Head of caudate nucleus (tissue), 42 donors: ENCODE measurements at regions not wholly inside any gene's neighbourhood (a gene's known extent, or its start where the extent isn't known, plus 50 kb on each side); places are given as distances from the start of the nearest gene placed in this dataset.
A peak's percentile ranks its signal among the peaks of the same experiment; 100 is the strongest.
"Not testable (repeated sequence)": the region's sequence is repeated elsewhere in the genome, so short reads cannot be mapped to it uniquely, and the experiment has no call there.

ENCODE experiments used
- DNase-seq, 42 donors: peaks; one replicate each; pipeline versions ENCODE4 v3.0.0 to v3.0.0-alpha.2; 2020 to 2021; ENCODE audit warnings: mixed read lengths in 7 of 42
- intact Hi-C: fragments of 100-400 bp; cut with DNase I; formaldehyde crosslinking; loops from one replicate; pipeline ENCODE4 v1.15.0; 2022

DNA sequence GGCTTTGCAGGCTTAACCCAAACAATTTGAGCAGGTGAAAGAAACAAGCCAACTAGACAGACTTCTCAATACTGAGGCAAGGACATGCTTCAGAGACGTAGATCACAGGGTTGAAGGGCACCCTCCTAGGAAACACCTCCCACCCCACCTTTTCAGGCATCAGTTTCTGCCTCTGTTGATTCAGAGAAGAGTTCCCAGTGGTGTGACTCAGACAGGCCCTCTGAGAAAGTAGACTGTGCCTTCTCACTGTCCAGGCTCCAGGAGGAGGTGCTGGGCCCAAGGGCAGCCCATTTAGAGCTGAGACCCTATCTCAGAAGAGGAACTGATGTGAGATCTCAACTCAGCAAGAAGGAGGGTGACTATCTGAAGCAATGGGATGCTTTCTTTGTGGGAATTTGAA is 108.1 kb downstream of the FAM50B start:
- no peak for DNase-seq
- intact Hi-C loops, result no loop called here

DNA sequence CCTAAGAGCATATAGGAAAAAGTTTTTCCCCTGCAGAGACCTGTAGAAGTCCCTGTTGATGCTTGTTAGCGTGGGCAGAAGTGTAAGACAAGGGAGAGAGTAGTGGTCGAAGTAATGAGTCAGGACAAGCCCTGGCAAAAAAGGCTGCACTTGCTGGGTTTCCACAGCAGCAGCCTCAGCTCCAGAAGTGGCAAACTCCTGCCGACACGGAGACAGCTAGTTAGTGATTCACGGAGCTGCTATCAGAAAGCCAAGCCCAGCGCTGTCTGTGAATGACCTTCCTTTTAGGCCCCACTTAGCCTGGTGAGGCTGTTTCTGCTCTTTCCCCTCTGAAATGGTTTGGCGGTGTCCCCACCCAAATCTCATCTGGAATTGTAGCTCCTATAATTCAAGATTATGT is 109.1 kb downstream of the FAM50B start:
- intact Hi-C loops, result no loop called here
- DNase-seq, result no peak

DNA sequence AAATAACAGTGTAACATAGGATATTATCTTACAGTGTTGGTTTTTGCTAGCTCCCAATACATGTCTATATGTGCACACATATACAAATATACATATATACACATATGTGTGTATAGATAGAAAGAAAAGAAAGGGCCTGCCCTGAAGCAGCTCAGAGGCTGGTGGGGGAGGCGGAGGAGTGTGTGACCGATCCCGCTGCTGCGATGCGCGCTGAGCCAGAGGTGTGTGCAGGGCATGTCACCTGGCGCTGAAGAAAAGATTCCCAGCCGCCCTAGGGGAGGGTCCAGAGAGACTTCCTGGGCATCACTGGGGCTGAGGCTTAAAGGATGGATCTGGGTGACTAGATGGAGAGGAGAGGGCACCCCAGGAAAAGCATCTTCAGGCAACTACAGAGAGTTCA is 110.2 kb downstream of the FAM50B start:
- DNase-seq, result no peak
- intact Hi-C loops, result no loop called here

DNA sequence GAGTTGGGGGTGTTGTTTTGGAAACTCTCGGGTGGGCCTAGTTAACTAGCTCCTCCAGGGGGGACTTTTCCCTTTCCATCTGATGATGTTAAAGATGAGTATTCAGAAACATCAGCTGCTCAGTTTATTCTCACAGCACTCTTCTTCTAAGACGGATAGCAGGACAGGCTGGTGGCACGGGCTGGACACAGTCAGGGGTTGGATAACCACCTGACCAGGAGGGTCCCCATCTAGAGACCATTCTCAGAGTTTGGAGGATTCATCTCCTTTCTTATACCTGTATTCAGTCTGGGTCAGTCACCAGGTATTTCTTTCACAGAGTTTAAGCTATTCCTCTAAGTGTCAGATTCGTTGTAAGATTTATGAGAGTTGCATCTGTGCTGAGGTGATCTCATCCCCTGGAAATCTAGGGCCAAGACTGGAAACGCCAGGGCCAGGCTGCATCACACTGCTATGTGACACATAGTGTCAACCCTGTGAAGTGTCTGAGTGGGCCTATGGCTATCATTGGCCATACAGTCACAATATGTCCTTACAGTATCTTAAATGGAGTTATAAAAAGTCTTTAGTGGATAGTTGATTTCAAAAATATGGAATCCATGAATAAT is 111.7 kb downstream of the FAM50B start:
- no peak for DNase-seq
- intact Hi-C loops, result no loop called here

DNA sequence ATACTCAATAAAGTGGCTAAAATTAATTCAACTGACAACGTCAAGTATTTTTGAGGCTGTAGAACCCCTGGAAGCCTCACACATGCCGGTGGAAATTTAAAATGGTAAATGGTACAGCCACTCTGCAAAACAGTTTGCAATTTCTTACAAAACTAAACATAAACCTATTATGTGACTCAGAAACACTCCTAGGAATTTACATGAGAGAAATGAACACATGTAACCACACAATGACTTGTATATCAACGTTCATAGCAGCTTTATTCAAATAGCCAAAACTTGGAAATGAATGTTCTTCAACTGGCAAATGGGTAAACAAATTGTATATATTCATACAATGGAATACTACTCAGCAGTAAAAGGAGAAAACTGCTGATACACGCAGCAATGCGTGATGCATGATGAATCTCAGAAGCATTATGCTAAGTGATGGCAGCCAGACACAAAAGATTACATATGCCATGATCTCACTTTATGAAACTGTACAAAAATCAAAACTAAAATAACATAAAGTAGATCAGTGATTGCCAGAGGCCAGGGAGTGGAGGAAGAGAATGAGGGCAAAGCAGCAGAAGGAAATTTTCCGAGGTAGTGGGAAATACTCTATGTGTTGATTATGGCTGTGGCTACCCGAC is 112.5 kb downstream of the FAM50B start:
- DNase-seq, result no peak
- intact Hi-C loops, result no loop called here

DNA sequence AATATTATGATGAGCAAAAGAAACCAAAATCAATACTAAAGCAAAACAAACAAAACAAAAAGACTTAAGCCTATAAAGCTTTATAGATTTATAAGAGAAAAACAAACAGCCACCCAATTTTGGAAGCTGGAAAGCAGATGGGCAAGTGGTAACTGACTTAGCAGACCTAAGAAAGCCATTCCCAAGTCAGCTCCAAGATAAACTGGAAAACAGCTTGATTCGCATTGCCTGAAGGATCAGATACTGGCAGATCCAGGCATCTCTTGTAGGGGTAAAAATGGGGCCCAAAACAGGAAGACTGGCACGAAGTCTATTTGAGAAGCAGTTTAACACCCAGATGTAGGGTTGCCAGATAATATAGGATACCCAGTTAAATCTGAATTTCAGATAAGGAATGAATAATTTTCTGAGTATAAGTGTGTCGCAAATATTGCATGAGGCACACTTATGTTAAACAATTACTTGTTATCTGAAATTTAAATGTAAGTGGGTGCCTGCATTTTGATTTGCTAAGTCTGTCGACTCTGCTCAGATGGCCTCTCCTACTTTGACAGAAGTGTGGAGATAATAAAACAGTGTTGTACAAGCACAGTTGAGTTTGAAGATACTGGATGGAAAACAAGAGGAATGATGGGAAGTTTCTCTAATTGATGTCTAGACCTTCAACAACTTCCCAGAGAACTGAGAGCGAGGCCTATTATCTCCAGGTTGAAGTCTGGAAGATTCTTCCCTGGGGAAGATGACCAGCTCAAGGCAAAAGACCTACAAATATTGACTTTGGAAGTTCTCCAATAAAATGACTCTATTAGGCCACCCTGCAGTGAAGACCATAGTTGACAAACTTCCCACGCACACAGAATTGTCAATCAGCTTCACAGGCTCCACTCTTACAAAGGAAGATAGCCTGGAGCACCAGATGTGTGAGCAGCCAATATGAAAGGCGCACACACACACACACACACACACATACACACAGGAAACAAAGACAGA is 113.4 kb downstream of the FAM50B start:
- no peak for DNase-seq
- intact Hi-C loops, result no loop called here

DNA sequence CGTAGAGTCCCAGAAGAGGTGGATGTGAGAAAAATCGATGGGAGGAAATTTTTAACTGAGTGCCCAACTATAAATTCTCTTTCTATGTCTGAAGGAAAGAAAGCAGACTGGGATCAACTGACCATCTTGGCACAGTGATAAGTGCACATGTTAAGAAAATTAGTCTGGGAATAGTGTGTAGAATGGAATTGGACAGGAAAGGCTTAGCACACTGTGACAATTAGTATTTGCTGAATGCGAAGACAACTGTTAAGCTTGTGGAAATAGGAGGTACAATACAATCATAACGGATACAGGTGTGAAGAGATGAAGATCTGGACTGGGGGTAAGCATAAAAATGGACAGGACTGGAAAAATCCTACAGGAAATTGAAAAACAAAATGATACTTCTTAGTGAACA is 114.3 kb downstream of the FAM50B start:
- intact Hi-C loops, result no loop called here
- no peak for DNase-seq

DNA sequence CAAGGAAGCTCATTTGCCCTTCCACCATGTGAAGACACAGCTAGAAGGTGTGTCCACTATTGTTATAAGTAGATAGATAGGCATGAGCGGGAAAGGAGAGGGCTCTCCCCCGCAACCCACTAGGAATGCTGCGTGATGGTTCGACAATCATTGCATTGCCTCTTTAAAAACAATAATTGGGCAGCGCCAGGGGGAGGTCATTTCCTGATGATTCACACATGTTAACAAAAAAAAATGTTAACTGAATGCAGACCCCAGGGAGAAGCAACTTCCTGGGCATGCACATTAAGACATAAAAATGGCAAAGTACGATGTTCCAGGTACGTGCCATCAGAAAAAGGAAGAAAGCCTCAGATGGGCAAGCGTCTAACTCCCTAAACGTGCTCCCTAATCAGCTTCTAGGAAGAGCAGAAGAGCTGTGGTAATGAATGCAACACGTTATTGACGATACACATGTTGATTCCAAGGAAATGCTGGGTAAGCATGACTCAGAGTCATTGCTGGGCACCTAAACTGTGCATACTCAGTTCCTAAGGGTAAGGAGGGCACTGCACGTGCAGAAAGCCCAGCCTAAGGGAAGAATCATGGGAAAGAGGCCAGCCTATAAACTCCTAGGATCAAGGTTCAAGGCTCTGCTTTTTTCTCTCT is 113.7 kb downstream of the FAM217A start:
- no peak for DNase-seq
- intact Hi-C loops, result no loop called here

DNA sequence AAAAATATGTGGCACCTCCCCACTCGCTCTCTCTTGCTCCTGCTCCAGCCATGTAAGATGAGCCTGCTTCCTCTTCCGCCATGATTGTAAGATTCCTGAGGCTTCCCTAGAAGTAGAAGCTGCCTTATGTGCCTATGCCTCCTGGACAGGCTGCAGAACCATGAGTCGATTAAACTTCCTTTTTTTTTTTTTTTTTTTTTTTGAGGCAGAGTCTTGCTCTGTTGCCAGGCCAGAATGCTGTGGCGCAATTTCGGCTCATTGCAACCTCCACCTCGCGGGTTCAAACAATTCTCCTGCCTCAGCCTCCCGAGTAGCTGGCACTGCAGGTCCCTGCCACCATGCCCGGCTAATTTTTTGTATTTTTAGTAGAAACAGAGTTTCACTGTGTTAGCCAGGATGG is 112.5 kb downstream of the FAM217A start:
- intact Hi-C loops, result no loop called here
- no peak for DNase-seq

DNA sequence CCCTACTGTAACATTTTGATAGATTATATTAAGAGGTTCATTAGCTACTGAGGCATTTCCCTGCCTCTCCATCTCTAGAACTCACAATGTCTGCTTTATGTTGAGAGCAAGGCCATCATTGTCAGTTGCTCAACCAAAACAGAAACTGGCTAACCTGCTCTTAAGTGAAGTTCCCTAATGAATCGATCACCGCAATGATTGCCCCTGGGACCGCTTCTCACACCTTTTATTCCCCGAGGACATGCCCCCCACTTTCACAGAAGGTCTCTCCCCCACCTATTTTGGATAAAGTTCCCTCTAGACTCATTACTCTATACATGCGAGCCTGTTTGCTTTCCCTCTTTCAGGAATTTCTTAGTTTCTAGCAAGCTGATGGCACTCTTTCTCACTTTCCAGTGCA is 108.8 kb downstream of the FAM217A start:
- no peak for DNase-seq

DNA sequence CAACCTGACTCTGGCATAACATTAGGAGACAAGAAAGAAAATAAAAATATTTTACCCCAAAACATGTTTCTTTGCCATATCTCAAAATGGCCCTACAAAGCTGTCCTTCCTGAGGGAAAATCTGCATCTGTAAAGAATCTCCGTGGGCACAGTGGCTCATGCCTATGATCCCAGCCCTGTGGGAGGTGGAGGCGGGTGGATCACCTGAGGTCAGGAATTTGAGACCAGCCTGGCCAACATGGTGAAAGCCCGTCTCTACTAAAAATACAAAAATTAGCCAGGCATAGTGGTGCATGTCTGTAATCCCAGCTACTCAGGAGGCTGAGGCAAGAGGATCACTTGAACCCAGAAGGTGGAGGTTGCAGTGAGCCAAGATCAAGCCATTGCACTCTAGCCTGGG is 105.8 kb downstream of the FAM217A start:
- DNase-seq, intact Hi-C loops: not testable (repeated sequence)

More for the DNA sequence above, 108.8 kb downstream of the FAM217A start:
- intact Hi-C loops, result no loop called here

DNA sequence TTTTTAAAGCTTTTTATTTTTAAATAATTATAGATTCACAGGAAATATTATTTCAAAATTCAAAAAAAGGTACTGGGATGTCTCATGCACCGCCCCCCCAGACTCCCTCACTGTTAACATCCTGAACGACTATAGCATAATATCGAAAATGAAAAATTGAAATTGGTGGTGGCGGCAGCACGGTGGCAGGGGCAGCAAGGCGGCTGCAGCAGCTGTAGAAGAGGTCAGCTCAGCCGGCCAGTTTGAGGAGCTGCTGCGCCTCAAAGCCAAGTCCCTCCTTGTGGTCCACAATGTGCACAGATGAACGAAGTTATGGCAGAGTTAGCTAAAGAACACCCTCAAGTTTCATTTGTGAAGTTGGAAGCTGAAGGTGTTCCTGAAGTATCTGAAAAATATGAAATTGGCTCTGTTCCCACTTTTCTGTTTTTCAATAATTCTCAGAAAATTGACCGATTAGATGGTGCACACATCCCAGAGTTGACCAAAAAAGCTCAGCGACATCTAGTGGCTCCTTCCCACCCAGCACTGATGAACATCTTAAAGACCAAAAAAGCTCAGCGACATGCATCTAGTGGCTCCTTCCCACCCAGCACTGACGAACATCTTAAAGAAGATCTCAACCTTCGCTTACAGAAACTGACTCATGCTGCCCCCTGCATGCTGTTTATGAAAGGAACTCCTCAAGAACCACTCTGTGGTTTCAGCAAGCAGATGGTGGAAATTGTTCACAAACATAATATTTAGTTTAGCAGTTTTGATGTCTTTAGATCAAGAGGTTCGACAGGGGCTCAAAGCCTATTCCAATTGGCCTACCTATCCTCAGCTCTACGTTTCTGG is 100.8 kb downstream of the FAM217A start:
- intact Hi-C loops, result no loop called here
- peak in 38 of 42 donors; percentile 6 to 63 (median 38) for DNase-seq

DNA sequence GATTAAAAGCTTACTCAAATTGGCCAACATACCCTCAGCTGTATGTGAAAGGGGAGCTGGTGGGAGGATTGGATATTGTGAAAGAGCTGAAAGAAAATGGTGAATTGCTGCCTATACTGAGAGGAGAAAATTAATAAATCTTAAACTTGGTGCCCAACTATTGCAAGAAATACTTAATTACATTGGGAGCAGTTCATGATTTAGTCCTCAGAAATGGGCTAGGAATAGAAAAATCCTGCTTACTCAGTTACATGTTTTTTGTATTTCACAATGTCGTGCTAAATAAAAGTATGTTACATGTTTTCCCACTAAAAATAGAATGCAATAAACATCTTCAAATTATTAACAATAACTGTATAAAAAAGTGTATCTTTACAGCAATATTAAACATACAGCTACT is 100.0 kb downstream of the FAM217A start:
- intact Hi-C loops, DNase-seq: not testable (repeated sequence)

DNA sequence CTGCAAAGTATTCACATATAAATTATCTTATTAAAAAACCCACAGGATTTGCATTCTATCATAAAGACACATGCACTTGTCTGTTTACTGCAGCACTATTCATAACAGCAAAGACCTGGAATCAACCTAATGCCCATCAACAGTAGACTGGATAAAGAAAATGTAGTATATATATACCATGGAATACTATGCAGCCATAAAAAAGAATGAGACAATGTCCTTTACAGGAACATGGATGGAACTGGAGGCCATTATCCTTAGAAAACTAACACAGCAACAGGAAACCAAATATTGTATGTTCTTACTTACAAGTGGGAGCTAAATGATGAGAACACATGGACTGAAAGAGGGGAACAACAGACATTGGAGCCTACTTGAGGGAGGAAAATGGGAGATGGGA is 97.0 kb downstream of the FAM217A start:
- no peak for DNase-seq
- intact Hi-C loops, result no loop called here

DNA sequence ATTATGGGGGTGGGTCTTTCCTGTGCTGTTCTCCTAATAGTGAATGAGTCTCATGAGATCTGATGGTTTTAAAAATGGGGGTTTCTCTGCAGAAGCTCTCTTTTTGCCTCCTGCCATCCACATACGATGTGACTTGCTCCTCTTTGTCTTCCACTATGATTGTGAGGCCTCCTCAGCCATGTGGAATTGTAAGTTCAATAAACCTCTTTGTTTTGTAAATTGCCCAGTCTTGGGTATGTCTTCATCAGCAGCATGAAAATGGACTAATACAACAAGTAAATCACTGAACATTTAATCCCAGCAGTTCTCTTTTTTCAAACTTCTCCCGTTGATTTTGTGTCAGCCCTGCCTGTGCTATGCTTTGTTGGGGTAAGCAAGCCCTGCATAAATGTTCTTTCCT is 95.2 kb downstream of the FAM217A start:
- DNase-seq, result no peak
- intact Hi-C loops, result no loop called here

DNA sequence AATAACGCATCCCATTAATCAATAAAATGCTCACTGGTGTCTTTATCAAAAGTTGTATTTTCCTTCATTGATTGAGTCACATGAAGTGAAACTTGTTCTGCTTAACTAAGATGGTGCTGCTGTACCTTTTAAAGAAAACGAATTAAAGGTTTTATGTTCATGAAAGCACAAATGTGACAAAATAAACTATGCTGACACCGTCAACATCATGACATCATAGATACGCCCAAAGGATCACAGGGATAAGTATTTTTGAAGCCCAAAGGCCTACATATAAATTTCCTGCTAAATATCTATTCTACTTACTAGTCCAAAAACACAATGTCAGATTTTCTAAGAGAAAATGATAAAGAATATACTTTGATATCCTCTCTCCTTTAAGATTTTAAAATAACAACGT is 94.4 kb downstream of the FAM217A start:
- intact Hi-C loops, result no loop called here
- no peak for DNase-seq

DNA sequence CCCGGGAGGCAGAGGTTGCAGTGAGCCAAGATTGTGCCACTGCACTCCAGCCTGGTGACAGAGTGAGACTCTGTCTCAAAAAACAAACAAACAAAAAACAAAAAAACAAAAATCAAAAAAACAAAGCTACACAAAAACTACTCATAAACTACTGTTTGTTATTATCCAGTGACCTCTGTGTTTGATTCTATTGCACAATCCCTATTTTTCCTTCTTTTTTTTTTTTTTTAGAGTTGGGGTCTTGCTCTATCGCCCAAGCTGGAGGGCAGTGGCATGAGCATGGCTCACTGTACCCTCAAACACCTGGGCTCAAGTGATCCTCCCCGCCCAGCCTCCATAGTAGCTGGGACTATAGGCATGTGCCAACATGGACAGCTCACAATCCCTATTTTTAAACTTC is 92.7 kb downstream of the FAM217A start:
- DNase-seq, result no peak
- intact Hi-C loops, result no loop called here

DNA sequence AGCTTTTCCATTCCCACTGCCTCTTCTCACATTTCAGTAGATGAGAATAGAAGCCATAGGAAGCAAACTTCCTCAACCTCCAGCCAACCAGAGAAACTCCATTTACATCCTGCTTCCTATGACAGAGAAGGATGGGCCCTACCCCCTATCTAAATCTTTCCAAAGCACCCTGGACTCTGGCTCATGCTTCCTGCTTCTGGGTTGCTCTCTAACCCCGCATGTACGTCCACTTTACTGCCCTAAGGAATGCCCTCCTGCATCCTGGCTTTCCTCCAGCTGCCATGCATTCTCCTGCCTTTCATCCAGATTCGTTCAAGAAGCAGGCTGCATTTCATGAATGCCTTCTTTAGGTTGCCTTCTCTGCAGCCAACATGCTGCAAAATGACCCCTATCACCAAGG is 91.9 kb downstream of the FAM217A start:
- intact Hi-C loops, result no loop called here
- DNase-seq, result no peak

DNA sequence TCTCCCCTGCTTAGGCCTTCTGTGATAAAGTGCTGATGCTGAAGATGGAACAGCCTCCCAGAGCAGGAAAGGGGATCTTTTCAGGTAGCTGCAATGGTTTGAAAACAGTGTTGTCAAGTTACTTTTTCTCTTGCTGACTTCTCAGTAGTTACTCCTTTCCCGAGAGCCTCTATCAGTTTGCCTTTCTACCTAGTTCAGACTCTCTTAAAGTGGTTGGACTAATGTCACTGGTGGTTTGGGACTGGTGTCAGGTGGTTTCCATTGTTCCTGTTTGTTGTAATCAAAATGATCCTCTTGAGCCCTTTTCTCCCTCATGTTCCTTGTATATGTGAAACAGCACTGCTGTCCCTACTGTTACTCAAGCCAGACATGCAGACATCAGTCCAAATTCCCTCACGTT is 91.4 kb downstream of the FAM217A start:
- no peak for DNase-seq
- intact Hi-C loops, result no loop called here
